ENCODE measurements at regions not wholly inside any gene's neighbourhood (a gene's known extent, or its start where the extent isn't known, plus 50 kb on each side); places are given as distances from the start of the nearest gene placed in this dataset.
"Not testable (repeated sequence)": the region's sequence is repeated elsewhere in the genome, so short reads cannot be mapped to it uniquely, and the experiment has no call there.

- CTCF ChIA-PET, result no interaction called here
- Mint-ChIP-seq H3K4me1 (no peaks in the 10 kb centered on the region), H3K4me3 (no peak overlapping the region), H3K27me3 (no peaks in the 10 kb centered on the region), H3K27ac (no peak overlapping the region), H3K9me3 (ENCODE audit: low read depth) (no peaks in the 10 kb centered on the region), H3K36me3 (no peaks in the 10 kb centered on the region)
- DNase-seq (no peak), ATAC-seq (no peak)
Measured at GRCh38 chr12:25615119-25615518, 62.0 kb upstream of the LMNTD1 start.

GRCh38 chr12:25616286-25616685 is 63.2 kb upstream of the LMNTD1 start:
- H3K9me3 Mint-ChIP-seq (ENCODE audit: low read depth), result no peaks in the 10 kb centered on the region
- H3K4me3 Mint-ChIP-seq, result no peak overlapping the region
- CTCF ChIA-PET, result no interaction called here
- no peaks in the 10 kb centered on the region for H3K36me3 Mint-ChIP-seq
- ATAC-seq, result no peak
- H3K4me1 Mint-ChIP-seq, result no peaks in the 10 kb centered on the region
- H3K27ac Mint-ChIP-seq, result no peak overlapping the region
- H3K27me3 Mint-ChIP-seq, result no peaks in the 10 kb centered on the region
- DNase-seq, result no peak

- Mint-ChIP-seq H3K27ac (no peak overlapping the region), H3K36me3 (no peaks in the 10 kb centered on the region), H3K4me1 (no peaks in the 10 kb centered on the region), H3K27me3 (no peaks in the 10 kb centered on the region), H3K4me3 (no peak overlapping the region), H3K9me3 (ENCODE audit: low read depth) (no peaks in the 10 kb centered on the region)
- ATAC-seq (no peak), DNase-seq (no peak)
- CTCF ChIA-PET, result no interaction called here
Measured at GRCh38 chr12:25617991-25618390, 64.9 kb upstream of the LMNTD1 start.

- ATAC-seq (no peak), DNase-seq (no peak)
- H3K4me3 Mint-ChIP-seq, result no peak overlapping the region
- CTCF ChIA-PET, result no interaction called here
- H3K27me3 Mint-ChIP-seq, result no peaks in the 10 kb centered on the region
- H3K4me1 Mint-ChIP-seq, result no peaks in the 10 kb centered on the region
- no peaks in the 10 kb centered on the region for H3K36me3 Mint-ChIP-seq
- H3K9me3 Mint-ChIP-seq (ENCODE audit: low read depth), result no peaks in the 10 kb centered on the region
- H3K27ac Mint-ChIP-seq, result no peak overlapping the region
Measured at GRCh38 chr12:25623816-25624215, 70.7 kb upstream of the LMNTD1 start.

GRCh38 chr12:25625146-25625545 is 72.1 kb upstream of the LMNTD1 start:
- no peak for DNase-seq
- no peak overlapping the region for H3K4me3 Mint-ChIP-seq
- H3K9me3 Mint-ChIP-seq (ENCODE audit: low read depth), result no peaks in the 10 kb centered on the region
- H3K4me1 Mint-ChIP-seq, result no peaks in the 10 kb centered on the region
- H3K27ac Mint-ChIP-seq, result no peak overlapping the region
- H3K27me3 Mint-ChIP-seq, result no peaks in the 10 kb centered on the region
- ATAC-seq, result no peak
- no peaks in the 10 kb centered on the region for H3K36me3 Mint-ChIP-seq
- CTCF ChIA-PET, result no interaction called here

GRCh38 chr12:25629341-25629740 is 76.3 kb upstream of the LMNTD1 start:
- H3K4me3 Mint-ChIP-seq, result no peak overlapping the region
- H3K9me3 Mint-ChIP-seq (ENCODE audit: low read depth), result no peaks in the 10 kb centered on the region
- ATAC-seq, result no peak
- DNase-seq, result no peak
- H3K36me3 Mint-ChIP-seq, result no peaks in the 10 kb centered on the region
- no peaks in the 10 kb centered on the region for H3K27me3 Mint-ChIP-seq
- CTCF ChIA-PET, result no interaction called here
- peaks cover 3% of the 10 kb centered on the region for H3K4me1 Mint-ChIP-seq
- no peak overlapping the region for H3K27ac Mint-ChIP-seq

- CTCF ChIA-PET; H3K9me3 Mint-ChIP-seq (ENCODE audit: low read depth); H3K27me3 Mint-ChIP-seq; DNase-seq; H3K27ac Mint-ChIP-seq; H3K4me3 Mint-ChIP-seq; H3K36me3 Mint-ChIP-seq; H3K4me1 Mint-ChIP-seq; ATAC-seq: not testable (repeated sequence)
Measured at GRCh38 chr12:25630735-25631515, 77.8 kb upstream of the LMNTD1 start.

- DNase-seq; H3K27ac Mint-ChIP-seq; H3K27me3 Mint-ChIP-seq; H3K9me3 Mint-ChIP-seq (ENCODE audit: low read depth); H3K36me3 Mint-ChIP-seq; CTCF ChIA-PET; ATAC-seq; H3K4me1 Mint-ChIP-seq; H3K4me3 Mint-ChIP-seq: not testable (repeated sequence)
Measured at GRCh38 chr12:25633149-25633548, 80.1 kb upstream of the LMNTD1 start.

GRCh38 chr12:25637752-25638151 is 84.7 kb upstream of the LMNTD1 start:
- H3K4me3 Mint-ChIP-seq, result no peak overlapping the region
- CTCF ChIA-PET, result no interaction called here

GRCh38 chr12:25639406-25639805 is 86.3 kb upstream of the LMNTD1 start:
- H3K4me3 Mint-ChIP-seq, result no peak overlapping the region
- no peaks in the 10 kb centered on the region for H3K9me3 Mint-ChIP-seq (ENCODE audit: low read depth)
- CTCF ChIA-PET, result no interaction called here
- no peaks in the 10 kb centered on the region for H3K4me1 Mint-ChIP-seq
- ATAC-seq, result no peak
- no peak overlapping the region for H3K27ac Mint-ChIP-seq
- no peaks in the 10 kb centered on the region for H3K36me3 Mint-ChIP-seq
- peaks cover 2% of the 10 kb centered on the region for H3K27me3 Mint-ChIP-seq
- no peak for DNase-seq

More at GRCh38 chr12:25637752-25638151, 84.7 kb upstream of the LMNTD1 start:
- Mint-ChIP-seq H3K9me3 (ENCODE audit: low read depth) (no peaks in the 10 kb centered on the region), H3K27me3 (peaks cover 2% of the 10 kb centered on the region), H3K27ac (no peak overlapping the region), H3K36me3 (no peaks in the 10 kb centered on the region), H3K4me1 (peaks cover 3% of the 10 kb centered on the region)
- no peak for ATAC-seq
- DNase-seq, result no peak

- Mint-ChIP-seq H3K36me3 (no peaks in the 10 kb centered on the region), H3K9me3 (ENCODE audit: low read depth) (no peaks in the 10 kb centered on the region), H3K4me1 (no peaks in the 10 kb centered on the region), H3K4me3 (no peak overlapping the region), H3K27ac (no peak overlapping the region), H3K27me3 (no peaks in the 10 kb centered on the region)
- CTCF ChIA-PET, result no interaction called here
- ATAC-seq (no peak), DNase-seq (no peak)
Measured at GRCh38 chr12:25644979-25645378, 91.9 kb upstream of the LMNTD1 start.

- H3K27me3 Mint-ChIP-seq, result no peaks in the 10 kb centered on the region
- no peaks in the 10 kb centered on the region for H3K4me1 Mint-ChIP-seq
- no peaks in the 10 kb centered on the region for H3K9me3 Mint-ChIP-seq (ENCODE audit: low read depth)
- no peak overlapping the region for H3K27ac Mint-ChIP-seq
- no peak overlapping the region for H3K4me3 Mint-ChIP-seq
- H3K36me3 Mint-ChIP-seq, result no peaks in the 10 kb centered on the region
- CTCF ChIA-PET, result no interaction called here
- ATAC-seq (no peak), DNase-seq (no peak)
Measured at GRCh38 chr12:25645427-25645826, 92.3 kb upstream of the LMNTD1 start.

- CTCF ChIA-PET, result no interaction called here
- H3K27ac Mint-ChIP-seq, result no peak overlapping the region
- H3K4me1 Mint-ChIP-seq, result no peaks in the 10 kb centered on the region
- H3K36me3 Mint-ChIP-seq, result no peaks in the 10 kb centered on the region
- no peak for ATAC-seq
- no peaks in the 10 kb centered on the region for H3K9me3 Mint-ChIP-seq (ENCODE audit: low read depth)
- DNase-seq, result no peak
- H3K4me3 Mint-ChIP-seq, result no peak overlapping the region
- no peaks in the 10 kb centered on the region for H3K27me3 Mint-ChIP-seq
Measured at GRCh38 chr12:25651931-25652330, 98.8 kb upstream of the LMNTD1 start.

- Mint-ChIP-seq H3K27me3 (no peaks in the 10 kb centered on the region), H3K4me1 (no peaks in the 10 kb centered on the region), H3K4me3 (no peak overlapping the region), H3K27ac (no peak overlapping the region), H3K36me3 (no peaks in the 10 kb centered on the region), H3K9me3 (ENCODE audit: low read depth) (no peaks in the 10 kb centered on the region)
- ATAC-seq, result no peak
- CTCF ChIA-PET, result no interaction called here
- DNase-seq, result no peak
Measured at GRCh38 chr12:25652371-25652770, 99.3 kb upstream of the LMNTD1 start.

Measured in activated CD8-positive, alpha-beta memory T cell treated with anti-CD3 and anti-CD28 coated beads, Interleukin-2, amount 10 ng/mL, durations not matched to agents 7 days and 5 days (primary cell).